Stimulated activated CD8-positive, alpha-beta memory T cell treated with anti-CD3 and anti-CD28 coated beads, Interleukin-15, amount 100 ng/mL, for 48 hours (primary cell): ENCODE measurements at regions not wholly inside any gene's neighbourhood (a gene's known extent, or its start where the extent isn't known, plus 50 kb on each side); places are given as distances from the start of the nearest gene placed in this dataset.
"Not testable (repeated sequence)": the region's sequence is repeated elsewhere in the genome, so short reads cannot be mapped to it uniquely, and the experiment has no call there.

Experiments
- DNase-seq, 2 donors: peaks; one replicate each; pipeline ENCODE4 v3.0.0-alpha.2; 2020; ENCODE audit warnings: low read depth in 2 of 2

GRCh38 chr4:82301390-82301789, 72.4 kb downstream of the HNRNPD start:
- DNase-seq = not testable (repeated sequence)

GRCh38 chr4:82293304-82293703, 80.5 kb downstream of the HNRNPD start:
- DNase-seq = peak in 1 of 2 donors; percentile 8

- DNase-seq = no peak
These were observed 86.1 kb downstream of the HNRNPD start for GRCh38 chr4:82287720-82288119.

- peak; percentile 98 to 99 for DNase-seq
These were observed 88.7 kb downstream of the HNRNPD start for GRCh38 chr4:82284858-82285805.

- no peak for DNase-seq
These were observed 89.3 kb downstream of the HNRNPD start for GRCh38 chr4:82284475-82284857.

- no peak for DNase-seq
These were observed 90.9 kb downstream of the HNRNPD start for GRCh38 chr4:82282875-82283274.

GRCh38 chr4:82279550-82279949, 94.2 kb downstream of the HNRNPD start:
- not testable (repeated sequence) for DNase-seq

GRCh38 chr4:82276332-82276640, 97.5 kb downstream of the HNRNPD start:
- DNase-seq = no peak

- no peak for DNase-seq
These were observed 98.1 kb downstream of the HNRNPD start for GRCh38 chr4:82275431-82276331.

- not testable (repeated sequence) for DNase-seq
These were observed 99.1 kb downstream of the HNRNPD start for GRCh38 chr4:82274700-82275099.

- not testable (repeated sequence) for DNase-seq
These were observed 101.3 kb downstream of the HNRNPD start for GRCh38 chr4:82272523-82272922.

GRCh38 chr4:82271915-82272480, 101.8 kb downstream of the HNRNPD start:
- DNase-seq = not testable (repeated sequence)

GRCh38 chr4:82268826-82269193, 105.0 kb downstream of the HNRNPD start:
- DNase-seq = no peak

GRCh38 chr4:82268050-82268825, 105.6 kb downstream of the HNRNPD start:
- DNase-seq = peak in 1 of 2 donors; percentile 10

GRCh38 chr4:82267506-82267905, 106.3 kb downstream of the HNRNPD start:
- no peak for DNase-seq

- no peak for DNase-seq
These were observed 107.4 kb downstream of the HNRNPD start for GRCh38 chr4:82266345-82266744.

GRCh38 chr4:82261084-82261483, 112.7 kb downstream of the HNRNPD start:
- no peak for DNase-seq

GRCh38 chr4:82260632-82261031, 113.2 kb downstream of the HNRNPD start:
- DNase-seq = no peak

- DNase-seq = no peak
These were observed 117.1 kb downstream of the HNRNPD start for GRCh38 chr4:82256718-82257117.

GRCh38 chr4:82255657-82256056, 118.1 kb downstream of the HNRNPD start:
- no peak for DNase-seq

GRCh38 chr4:82248903-82249632, 124.7 kb downstream of the HNRNPD start:
- DNase-seq = no peak
